Lung (tissue), 11 donors: ENCODE measurements at regions not wholly inside any gene's neighbourhood (a gene's known extent, or its start where the extent isn't known, plus 50 kb on each side); places are given as distances from the start of the nearest gene placed in this dataset.

ENCODE experiments used
- ATAC-seq: fragments of 200-7000 bp; cut with Tn5 transposase; one replicate; pipeline ENCODE4 v1.9.1; 2020; ENCODE audit warnings: moderate number of reproducible peaks; ENCODE audit not compliant: insufficient read depth, low FRiP score
- DNase-seq, 3 donors: peaks; one replicate each; pipeline ENCODE4 v3.0.0-alpha.2; 2013 to 2017
- H3K27ac ChIP-seq, 2 donors: one replicate each; pipeline ENCODE4 v1.5.1; 2013; ENCODE audit warnings: mild to moderate bottlenecking in 2 of 2, moderate library complexity in 2 of 2, control low read depth in 1 of 2, inconsistent platforms in 1 of 2, low read depth in 1 of 2, low read length in 1 of 2
- H3K27me3 ChIP-seq, 3 donors: one replicate each; pipeline ENCODE4 v1.5.1; 2013; ENCODE audit warnings: low read length in 2 of 3; ENCODE audit not compliant: control insufficient read depth in 3 of 3, insufficient read depth in 3 of 3
- H3K36me3 ChIP-seq, 4 donors: one replicate each; pipeline ENCODE4 v1.5.1; 2013; ENCODE audit warnings: low read length in 4 of 4, mild to moderate bottlenecking in 1 of 4, moderate library complexity in 1 of 4; ENCODE audit not compliant: control insufficient read depth in 4 of 4, insufficient read depth in 4 of 4
- H3K4me1 ChIP-seq, 5 donors: one replicate each; pipeline ENCODE4 v1.5.1; 2013; ENCODE audit warnings: low read length in 5 of 5, mild to moderate bottlenecking in 2 of 5, moderate library complexity in 1 of 5; ENCODE audit not compliant: control insufficient read depth in 5 of 5, insufficient read depth in 5 of 5
- H3K4me3 ChIP-seq: one replicate; pipeline ENCODE4 v1.5.1; 2013; ENCODE audit warnings: mild to moderate bottlenecking, control low read depth, moderate library complexity
- H3K9ac ChIP-seq, 2 donors: one replicate each; pipeline ENCODE4 v1.5.1; 2013; ENCODE audit warnings: low read length in 2 of 2, control low read depth in 1 of 2; ENCODE audit not compliant: insufficient read depth in 1 of 2
- H3K9me3 ChIP-seq, 4 donors: one replicate each; pipeline ENCODE4 v1.5.1; 2013; ENCODE audit warnings: low read length in 3 of 4, mild to moderate bottlenecking in 1 of 4, moderate library complexity in 1 of 4; ENCODE audit not compliant: control insufficient read depth in 4 of 4, insufficient read depth in 3 of 4
- CTCF ChIP-seq: IDR thresholded peaks from 2 replicates; pipeline ENCODE4 v1.5.1; 2012; ENCODE audit warnings: mild to moderate bottlenecking; ENCODE audit errors: control extremely low read depth, extremely low read depth
- WGBS, 2 donors: extraction: QIAGEN DNeasy Blood & Tissue Kit; methylation state at CpG; one replicate each; pipeline ENCODE4 v1.1.7; 2013; 5-methylcytosine and 5-hydroxymethylcytosine counted together
- donor health status: control.
- donor health status: control.
- donor health status: Bipolar disorder and iron deficiency.
- donor health status: healthy.
- donor health status: DM: yes; HTN: yes; CAD: no.

GRCh38 chr11:59266491-59266890 is 53.8 kb upstream of the MPEG1 start:
- DNase-seq (no peak), ATAC-seq (no peak)
- H3K9ac ChIP-seq, result no peak overlapping the region
- no peaks in the 10 kb centered on the region for H3K27me3 ChIP-seq
- H3K9me3 ChIP-seq, result peaks cover 0 to 1% (median 0%) of the 10 kb centered on the region in 4 donors
- WGBS, 2 donors, result 81 to 90% methylated on average over 4 of the region's 4 CpGs
- no peak overlapping the region for H3K4me3 ChIP-seq
- H3K4me1 ChIP-seq, result peaks cover 0 to 2% (median 0%) of the 10 kb centered on the region in 5 donors
- H3K27ac ChIP-seq, result no peak overlapping the region
- TF ChIP-seq CTCF, result no peak
- no peaks in the 10 kb centered on the region for H3K36me3 ChIP-seq

DNA sequence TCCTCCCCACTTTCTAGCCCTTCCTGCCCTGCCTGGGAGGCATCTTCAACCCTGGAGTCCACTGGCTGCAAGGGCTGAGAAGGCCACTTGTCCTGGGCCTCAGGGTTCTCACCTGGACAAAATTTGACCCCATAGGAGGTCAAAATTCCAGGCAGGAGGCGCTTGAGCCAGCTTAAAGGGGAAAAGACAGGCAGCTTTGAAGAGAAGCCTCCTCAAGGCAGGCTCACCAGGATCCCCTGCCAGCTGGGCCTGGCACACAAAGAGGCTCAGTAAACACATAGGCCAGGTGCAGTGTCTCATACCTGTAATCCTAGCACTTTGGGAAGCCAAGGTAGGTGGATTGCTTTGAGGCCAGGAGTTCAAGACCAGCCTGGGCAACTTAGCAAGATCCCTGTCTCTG is 53.0 kb upstream of the MPEG1 start:
- no peak for ATAC-seq
- peaks cover 0 to 1% (median 0%) of the 10 kb centered on the region in 4 donors for H3K9me3 ChIP-seq
- 86 to 94% methylated on average over 1 of the region's 1 CpG for WGBS, 2 donors

DNA sequence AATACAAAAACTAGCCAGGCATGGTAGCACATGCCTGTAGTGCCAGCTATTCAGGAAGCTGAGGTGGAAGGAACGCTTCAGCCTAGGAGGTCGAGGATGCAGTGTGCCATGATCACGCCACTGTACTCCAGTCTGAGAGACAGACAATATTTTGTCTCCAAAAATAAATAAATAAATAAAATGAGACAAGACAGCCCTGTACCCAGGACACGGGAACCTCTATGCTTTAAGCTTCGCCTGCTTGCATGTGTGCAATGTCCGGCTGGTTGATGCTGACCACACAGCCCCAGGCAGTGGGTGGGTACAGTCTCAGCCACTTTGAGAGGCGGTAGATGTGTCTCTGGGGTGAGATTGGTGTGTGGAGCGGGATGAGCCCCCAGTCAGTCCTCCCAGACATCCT is 52.0 kb upstream of the MPEG1 start:
- WGBS, 2 donors, result 85 to 87% methylated on average over 8 of the region's 8 CpGs
- peaks cover 0 to 8% (median 0%) of the 10 kb centered on the region in 5 donors for H3K4me1 ChIP-seq
- no peaks in the 10 kb centered on the region for H3K36me3 ChIP-seq
- DNase-seq, result no peak
- no peak overlapping the region for H3K27ac ChIP-seq
- peaks cover 0 to 1% (median 0%) of the 10 kb centered on the region in 4 donors for H3K9me3 ChIP-seq
- no peak for ATAC-seq
- H3K4me3 ChIP-seq, result no peak overlapping the region
- no peak overlapping the region for H3K9ac ChIP-seq
- TF ChIP-seq CTCF, result no peak
- H3K27me3 ChIP-seq, result no peaks in the 10 kb centered on the region

More for the DNA sequence above, 53.0 kb upstream of the MPEG1 start:
- H3K9ac ChIP-seq, result no peak overlapping the region
- no peaks in the 10 kb centered on the region for H3K27me3 ChIP-seq
- H3K27ac ChIP-seq, result no peak overlapping the region
- no peak for DNase-seq
- H3K4me3 ChIP-seq, result no peak overlapping the region
- no peaks in the 10 kb centered on the region for H3K36me3 ChIP-seq
- peaks cover 0 to 3% (median 0%) of the 10 kb centered on the region in 5 donors for H3K4me1 ChIP-seq
- TF ChIP-seq CTCF, result no peak
